ENCODE measurements at regions not wholly inside any gene's neighbourhood (a gene's known extent, or its start where the extent isn't known, plus 50 kb on each side); places are given as distances from the start of the nearest gene placed in this dataset.

- no peak for TF ChIP-seq CTCF (IDR thresholded peaks at IDR 0.05; ENCODE audit: insufficient read depth, low read length, poor library complexity, severe bottlenecking)
- TF ChIP-seq EZH2phosphoT487 (conservative IDR thresholded peaks at IDR 0.05; ENCODE audit: low read length), result no peak
Measured at GRCh38 chr2:35820391-35820790, 535.2 kb upstream of the CRIM1 start.

Data from SU-DHL-6 (cell line).